GM13976 (cell line): ENCODE measurements at regions not wholly inside any gene's neighbourhood (a gene's known extent, or its start where the extent isn't known, plus 50 kb on each side); places are given as distances from the start of the nearest gene placed in this dataset.
"Not testable (repeated sequence)": the region's sequence is repeated elsewhere in the genome, so short reads cannot be mapped to it uniquely, and the experiment has no call there.

Experiments
- DNase-seq: peaks from one replicate; pipeline ENCODE4 v3.0.0; 2012; ENCODE audit warnings: low spot score
- CTCF ChIP-seq: IDR thresholded peaks from 2 replicates; pipeline ENCODE4 v1.5.1; 2012; ENCODE audit warnings: borderline replicate concordance, mild to moderate bottlenecking; ENCODE audit not compliant: insufficient read depth; ENCODE audit errors: extremely low read depth, missing control alignments, control extremely low read depth
- in situ Hi-C: fragments of 300-500 bp; cut with MboI; formaldehyde crosslinking; loops from one replicate; pipeline ENCODE4 v1.12.0; 2022; ENCODE audit warnings: low sequenced_read_pairs, mixed read lengths, inconsistent platforms; ENCODE audit not compliant: unreplicated experiment

GRCh38 chr9:87781331-87781730 lies 55.4 kb downstream of the CTSL start:
- DNase-seq = no peak
- in situ Hi-C loops = no loop called here
- no peak for TF ChIP-seq CTCF

GRCh38 chr9:87783180-87783579 lies 57.3 kb downstream of the CTSL start:
- TF ChIP-seq CTCF = no peak
- DNase-seq = no peak
- in situ Hi-C loops = no loop called here

- in situ Hi-C loops, DNase-seq: not testable (repeated sequence)
These were observed 59.5 kb downstream of the CTSL start for GRCh38 chr9:87785315-87785970.

- no peak for TF ChIP-seq CTCF
- no peak for DNase-seq
- in situ Hi-C loops = no loop called here
These were observed 60.5 kb downstream of the CTSL start for GRCh38 chr9:87786423-87786822.

GRCh38 chr9:87786876-87787275 lies 61.0 kb downstream of the CTSL start:
- in situ Hi-C loops = no loop called here
- TF ChIP-seq CTCF = no peak
- no peak for DNase-seq

- no peak for TF ChIP-seq CTCF
- no peak for DNase-seq
- in situ Hi-C loops = no loop called here
These were observed 61.8 kb downstream of the CTSL start for GRCh38 chr9:87787735-87788134.

- in situ Hi-C loops = no loop called here
- DNase-seq = no peak
These were observed 66.9 kb downstream of the CTSL start for GRCh38 chr9:87792831-87793288.

More at GRCh38 chr9:87792831-87793288, 66.9 kb downstream of the CTSL start:
- no peak for TF ChIP-seq CTCF
